Suppressor macrophage treated with lipopolysaccharide for 4 hours (primary cell): ENCODE measurements at regions not wholly inside any gene's neighbourhood (a gene's known extent, or its start where the extent isn't known, plus 50 kb on each side); places are given as distances from the start of the nearest gene placed in this dataset.
"Not testable (repeated sequence)": the region's sequence is repeated elsewhere in the genome, so short reads cannot be mapped to it uniquely, and the experiment has no call there.

Source experiments
- DNase-seq: peaks from one replicate; pipeline ENCODE4 v3.0.0-alpha.2; 2020

DNA sequence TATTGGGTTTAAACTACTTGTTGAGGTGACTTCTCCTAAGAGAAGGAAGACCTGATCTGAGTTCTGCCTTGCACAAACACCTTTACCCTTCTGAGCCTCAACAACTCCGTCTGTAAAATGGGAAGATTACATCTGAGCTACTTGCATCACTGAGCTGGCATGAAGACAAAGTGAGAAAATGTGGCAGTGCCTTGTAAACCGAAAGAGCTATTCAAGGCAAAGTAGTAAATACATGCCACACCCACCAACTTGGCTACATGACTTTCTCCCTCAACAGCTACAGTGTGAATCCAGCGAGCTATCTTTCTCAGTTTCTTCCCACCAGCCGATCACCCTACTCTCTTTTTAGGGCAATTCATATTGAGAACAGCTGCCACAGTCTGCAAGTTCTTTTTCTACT lies 148.3 kb downstream of the FOXB1 start:
- no peak for DNase-seq

DNA sequence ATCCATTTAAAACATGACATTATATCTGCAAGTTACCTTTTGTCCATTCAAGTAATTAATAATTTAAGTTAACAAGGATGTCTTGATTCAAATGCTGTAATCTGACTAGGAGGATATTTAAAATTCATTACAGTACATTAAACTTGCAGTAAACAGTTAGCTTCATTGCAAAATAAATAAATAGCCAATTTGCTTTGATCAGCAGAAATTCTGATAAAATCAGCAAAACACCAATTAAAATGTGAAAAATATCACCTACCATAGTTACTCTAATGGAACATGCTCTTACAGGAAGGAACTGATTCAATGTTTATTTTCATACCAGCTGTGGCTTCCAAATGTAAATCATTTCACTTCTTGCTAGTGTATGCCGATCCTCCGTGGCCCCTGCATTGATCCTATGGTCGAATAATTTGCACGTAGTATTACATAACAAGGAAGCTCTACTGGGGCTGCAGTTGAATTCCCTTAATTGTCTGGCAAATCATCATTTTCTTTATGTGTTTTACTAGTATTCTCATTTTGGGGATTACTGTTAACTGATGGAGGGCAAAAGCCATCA lies 150.7 kb downstream of the FOXB1 start:
- DNase-seq, result no peak

DNA sequence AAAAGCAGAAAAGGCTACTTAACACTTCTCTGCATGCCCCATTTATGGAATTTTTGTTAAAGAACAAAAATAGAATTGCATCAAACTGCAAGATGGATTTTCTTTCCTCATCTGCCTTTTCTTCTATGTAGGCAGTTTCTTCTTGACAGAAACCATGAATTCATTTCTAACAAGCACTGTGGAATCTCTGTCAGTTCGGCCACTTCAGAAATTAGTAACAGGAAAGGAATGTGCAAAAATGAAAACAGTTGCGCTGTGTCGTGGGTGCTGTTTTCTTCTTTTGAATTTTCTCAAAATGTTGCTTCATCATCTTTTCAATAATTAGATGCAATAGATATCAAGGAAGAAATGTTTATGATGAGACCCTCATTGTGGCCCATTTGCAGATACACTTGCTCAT lies 151.6 kb downstream of the FOXB1 start:
- DNase-seq, result no peak

DNA sequence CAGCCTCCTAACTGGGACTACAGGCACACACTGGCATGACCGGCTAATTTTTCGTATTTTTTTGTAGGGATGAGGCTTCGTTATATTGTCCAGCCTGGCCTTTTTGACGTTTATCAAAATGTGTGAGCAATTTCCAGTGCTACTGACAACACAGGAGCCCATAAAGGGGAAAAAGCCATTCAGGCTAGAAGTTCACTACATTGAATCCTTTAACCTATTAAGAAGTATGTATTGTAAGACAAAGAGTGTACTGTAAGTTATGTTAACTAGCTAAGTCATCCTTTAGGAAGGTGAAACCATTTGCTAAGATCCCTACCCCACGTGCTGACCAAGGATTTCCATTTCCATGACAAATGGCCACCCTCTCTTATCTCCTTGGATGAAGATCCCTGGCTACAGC lies 156.8 kb downstream of the FOXB1 start:
- no peak for DNase-seq

DNA sequence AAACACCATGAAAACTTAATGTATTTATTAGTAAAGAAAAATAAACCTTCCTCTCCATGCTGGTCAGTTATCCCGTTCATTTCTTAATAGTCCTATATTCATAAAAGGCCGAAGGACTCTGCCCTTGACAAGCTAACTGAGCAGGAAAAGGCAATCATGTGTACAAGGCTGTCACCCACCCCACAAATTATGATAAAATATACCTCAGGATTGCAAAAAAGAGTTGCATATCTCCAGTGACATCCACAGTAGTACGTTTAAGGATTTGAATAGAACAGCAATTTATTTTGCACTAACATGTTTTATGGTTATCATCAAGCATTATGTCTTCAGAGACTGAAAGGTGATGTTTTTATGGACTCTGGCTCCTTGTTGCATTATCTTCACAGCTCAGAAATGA lies 157.6 kb downstream of the FOXB1 start:
- no peak for DNase-seq

DNA sequence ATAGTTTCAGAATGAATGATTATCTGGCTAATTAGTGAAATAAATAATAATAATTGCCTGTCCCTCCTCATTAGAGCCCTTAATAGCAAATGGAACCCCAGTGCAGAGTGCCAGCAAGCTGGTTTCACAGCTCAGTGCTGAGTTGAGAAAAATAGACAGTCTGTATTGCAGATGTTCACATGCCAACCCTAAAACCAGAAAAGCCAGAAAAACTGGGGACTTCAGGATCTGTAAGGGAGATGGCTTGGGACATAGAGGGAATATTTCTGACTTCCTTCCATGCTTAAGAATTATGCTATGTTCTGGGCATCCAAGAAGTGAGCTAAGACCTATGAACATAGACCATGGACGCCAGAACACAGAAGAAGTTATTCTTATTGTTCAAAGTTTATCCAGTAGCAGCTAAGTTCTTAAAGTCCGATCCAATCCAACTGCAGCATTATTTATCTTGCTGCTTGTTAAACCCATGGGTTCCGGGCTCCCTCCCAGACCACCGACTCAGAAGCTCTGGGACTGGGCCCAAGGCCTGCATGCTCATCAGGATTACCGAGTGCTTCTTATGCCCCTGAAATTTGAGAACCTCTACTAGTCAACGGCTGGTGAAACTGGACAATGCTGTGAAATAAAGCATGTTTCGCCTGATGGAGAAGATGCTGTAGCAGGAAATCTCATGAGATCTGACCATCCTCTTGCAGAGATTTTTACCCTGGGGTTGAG lies 158.3 kb downstream of the FOXB1 start:
- no peak for DNase-seq

DNA sequence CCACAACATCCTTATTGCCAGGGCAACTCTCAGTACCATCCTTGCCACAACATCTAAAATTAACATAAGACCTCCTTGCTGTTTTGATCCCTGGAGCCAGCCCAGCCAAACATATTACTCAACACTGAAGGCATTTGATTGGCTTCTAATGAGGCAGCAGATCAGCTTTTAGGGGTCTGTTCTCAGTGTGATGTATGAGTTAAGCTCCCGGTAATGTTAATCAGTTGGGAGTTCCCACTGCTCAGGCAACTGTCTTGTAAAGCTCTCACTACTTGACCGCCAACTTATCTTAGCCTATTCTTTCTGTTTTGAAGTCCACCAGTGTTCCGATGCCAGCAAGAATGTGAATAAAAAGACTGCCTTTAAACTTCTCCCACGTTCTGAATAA lies 158.9 kb downstream of the FOXB1 start:
- DNase-seq, result no peak

DNA sequence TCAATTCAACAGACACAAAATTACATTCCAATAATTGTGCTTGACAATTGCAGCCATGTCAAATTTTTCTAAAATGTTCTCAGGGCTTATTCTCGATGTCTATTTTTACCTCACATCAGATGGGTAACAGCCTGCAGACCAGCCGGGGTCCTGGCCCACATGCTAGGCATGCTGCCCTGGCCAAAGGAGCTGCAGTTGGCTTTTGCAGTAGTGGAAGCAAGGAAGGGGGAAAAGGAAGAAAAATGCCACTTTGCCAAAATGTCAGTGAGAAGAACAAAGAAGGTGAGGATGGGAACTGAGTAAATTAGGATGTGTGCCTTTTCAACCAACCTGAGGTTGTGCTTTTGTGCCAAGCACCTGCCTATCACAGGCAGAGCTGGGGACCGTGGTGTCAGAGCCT lies 161.0 kb downstream of the FOXB1 start:
- DNase-seq, result no peak

DNA sequence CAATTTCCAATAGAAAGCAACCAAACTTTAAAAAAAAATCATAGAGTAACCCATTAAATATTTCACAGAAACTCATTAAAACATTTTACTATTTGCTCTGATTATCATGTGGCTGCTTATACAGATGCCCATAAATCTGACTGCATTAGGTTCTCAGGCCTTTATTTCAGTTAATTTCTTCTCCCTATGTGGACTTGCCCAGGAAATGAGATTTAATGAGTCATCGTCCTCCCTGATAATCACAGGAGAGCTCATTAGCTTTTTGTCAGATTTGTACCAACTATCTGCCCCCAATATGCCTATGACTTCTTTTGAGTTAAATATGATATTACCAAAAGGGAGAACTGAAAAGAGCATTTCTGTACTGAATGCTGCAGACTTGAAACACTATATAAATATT lies 168.0 kb downstream of the FOXB1 start:
- DNase-seq, result no peak

DNA sequence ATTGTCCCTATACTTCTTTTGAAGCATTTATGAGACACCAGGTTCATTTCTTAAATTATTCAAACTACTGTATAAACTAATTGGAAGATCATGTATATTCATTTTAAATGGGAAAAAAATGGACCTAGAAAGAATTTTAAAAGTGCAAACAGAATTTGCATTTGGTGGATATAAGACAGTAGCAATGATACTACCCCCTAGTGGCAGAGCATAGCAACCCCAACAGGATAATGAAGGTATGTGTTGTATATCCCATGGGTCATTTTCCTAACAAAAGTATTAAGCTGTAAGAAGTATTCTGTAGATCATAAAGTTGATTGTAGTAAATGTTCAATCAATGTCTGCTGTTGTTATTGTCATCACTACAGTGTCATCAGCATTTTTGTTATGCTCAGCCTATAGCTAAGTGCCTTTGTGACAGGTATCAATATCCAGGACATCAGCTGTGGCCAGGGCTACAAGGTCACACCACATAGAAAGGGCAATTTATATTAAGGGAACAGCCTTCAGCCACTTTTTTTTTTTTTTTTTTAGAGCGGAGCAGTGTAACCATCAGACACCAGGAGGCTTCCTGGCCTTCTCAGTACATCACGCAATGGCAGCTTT lies 175.8 kb downstream of the FOXB1 start:
- DNase-seq, result peak; percentile 63

DNA sequence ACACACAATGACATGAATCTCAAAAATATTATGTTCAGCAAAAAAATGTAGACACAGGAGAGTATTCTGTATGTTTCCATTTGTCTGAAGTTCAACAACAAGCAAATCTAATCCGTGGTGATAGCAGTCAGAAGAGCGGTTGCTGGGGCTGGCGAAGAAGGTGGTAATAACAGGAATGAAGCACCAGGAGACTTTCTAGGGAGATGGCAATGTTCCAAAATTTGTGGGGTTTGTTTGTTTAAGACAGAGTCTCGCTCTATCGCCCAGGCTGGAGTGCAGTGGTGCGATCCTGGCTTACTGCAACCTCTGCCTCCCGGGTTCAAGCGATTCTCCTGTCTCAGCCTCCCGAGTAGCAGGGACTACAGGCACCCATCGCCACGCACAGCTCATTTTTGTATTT lies 177.8 kb downstream of the FOXB1 start:
- not testable (repeated sequence) for DNase-seq

DNA sequence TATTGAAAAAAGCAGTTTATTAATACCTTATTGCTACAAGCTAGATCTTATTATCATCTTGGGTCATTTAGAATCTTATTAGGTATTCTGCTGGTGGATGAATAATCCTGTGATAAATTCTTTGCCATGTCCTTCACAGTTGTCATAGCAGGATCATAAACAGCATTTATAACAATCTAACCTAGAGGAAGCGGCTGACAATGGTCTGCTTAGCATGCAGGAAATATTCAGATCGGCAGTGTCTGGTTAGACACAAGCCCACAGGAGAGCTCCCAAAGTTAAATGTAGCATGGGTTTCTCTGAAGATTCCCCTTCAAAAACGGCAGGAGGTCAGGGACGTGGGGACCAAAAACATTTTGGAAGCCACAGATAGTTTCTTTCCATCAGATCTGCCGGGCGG lies 179.3 kb downstream of the FOXB1 start:
- DNase-seq, result no peak

DNA sequence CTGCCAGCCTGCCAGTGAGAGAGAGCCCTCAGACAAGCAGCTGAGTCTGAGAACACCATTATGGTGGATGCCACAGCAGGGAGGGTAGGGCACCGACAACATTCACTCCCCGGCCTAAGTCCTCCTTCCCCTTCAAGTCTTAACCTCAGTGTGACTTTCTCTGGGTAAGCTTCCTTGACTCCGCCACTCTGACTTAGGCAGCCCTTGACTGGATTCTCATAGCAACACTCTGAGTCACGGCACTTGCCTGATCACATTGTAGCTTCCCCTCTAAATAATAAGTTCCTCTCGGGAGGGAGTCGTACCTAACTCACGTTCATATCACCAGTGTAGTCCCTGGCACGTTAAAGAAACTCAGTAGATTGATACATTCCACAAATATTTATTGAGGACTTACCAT lies 180.5 kb downstream of the FOXB1 start:
- DNase-seq, result no peak

DNA sequence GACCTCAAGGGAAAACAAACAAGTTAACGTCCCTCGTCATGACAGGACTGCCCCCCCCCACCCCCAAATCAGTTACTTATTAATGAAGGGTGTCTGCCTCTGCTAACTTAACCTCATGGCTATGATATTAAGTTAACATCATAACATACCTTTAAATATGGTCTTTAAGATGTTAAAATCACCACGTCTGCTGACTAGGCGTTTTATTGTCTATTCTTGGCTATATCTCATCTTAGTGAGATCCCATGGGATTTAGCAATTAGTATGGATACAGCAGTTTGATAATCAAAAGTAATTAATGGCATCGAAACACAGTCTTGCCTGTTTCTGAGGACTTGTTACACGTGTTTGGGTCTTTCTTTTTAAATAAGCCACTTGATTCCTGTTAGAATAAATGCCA lies 186.9 kb downstream of the FOXB1 start:
- DNase-seq, result no peak

DNA sequence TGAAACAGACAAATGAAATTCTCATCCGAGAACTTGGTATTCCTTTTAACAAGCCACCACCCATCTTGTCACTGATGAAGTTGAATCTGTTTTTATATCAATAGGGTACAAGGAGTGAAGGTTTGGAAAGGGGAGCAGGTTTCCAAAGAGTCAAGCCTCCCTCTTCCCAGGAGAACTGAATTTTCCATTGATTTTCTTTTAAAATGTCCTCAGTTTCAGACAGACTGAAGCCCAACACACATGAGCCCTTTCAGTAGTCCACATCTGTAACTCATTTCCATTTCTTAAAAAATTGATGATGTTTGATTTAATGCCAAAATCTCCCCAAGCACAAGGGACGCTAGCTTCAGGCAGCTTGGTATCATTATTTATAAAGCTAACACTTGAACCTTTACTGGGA lies 187.7 kb downstream of the FOXB1 start:
- DNase-seq, result no peak

DNA sequence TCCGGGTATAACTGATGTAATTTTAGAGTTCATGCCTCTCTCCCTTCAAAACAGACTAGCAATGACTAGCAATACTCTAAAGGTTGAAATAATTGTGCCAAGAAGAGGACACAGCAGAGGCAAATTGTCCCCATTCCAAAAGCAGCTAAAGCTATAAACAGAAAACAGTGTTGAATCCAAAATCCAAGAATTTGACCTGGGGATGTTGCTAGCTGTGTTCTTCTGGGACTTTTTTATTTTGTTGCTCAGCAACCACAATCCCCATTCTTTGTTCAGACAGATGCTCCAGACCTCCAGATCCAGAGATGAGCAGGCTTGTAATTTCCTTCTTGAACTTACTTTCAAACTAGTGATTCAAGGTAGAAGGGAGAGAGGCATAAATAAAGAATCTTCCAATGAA lies 191.5 kb downstream of the FOXB1 start:
- DNase-seq, result no peak

DNA sequence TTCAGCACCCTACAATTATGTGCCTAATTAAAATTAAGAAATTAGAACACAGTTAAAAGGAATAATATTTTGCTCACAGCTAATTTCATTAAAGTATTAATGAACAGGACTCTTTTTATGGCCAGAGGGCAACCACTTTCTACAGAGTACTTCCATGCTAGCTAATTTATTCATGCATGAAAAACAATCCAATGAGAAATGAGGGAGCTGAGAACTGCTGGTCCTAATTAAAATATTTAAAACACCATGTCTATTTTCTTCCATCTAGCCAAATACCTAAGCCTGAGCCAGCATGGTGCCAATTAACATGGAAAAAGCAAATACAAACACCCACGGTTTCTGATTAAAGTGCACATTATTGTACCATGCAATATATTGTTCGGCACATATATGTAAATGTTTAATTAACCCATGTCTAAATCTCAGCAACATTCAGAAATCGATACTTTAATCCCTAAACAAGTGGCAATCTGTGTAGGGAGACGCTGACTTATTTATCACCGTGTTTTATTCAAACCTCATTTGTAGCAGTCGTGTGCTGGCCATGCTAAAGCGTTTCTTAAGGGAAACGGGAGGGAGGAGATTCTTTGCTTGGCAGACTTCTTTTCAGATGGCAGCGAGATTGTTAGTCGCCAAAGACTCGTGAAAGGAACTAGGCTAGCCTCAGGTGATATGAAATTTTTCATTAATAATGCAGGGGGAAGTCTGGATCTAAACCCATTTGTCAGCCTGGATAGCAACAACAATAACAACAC lies 193.5 kb downstream of the ANXA2 start:
- no peak for DNase-seq

DNA sequence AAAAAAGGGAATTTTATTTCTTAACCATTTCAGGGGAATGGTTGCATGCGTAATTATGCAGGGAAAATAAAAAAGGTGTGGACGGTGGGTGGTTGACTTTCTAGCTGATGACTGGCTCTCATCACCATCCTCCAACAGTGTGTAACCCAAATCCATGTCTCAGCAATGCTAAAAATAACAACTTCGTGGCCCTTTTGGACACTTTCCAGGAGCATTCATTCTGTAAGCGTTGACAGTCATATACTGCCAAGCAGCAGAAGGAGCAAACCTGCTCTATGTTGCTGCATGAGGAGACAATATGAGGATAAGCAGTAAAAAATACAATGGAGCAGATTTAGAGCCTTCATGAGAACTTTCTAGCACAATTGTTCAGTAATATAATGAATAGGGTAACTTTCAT lies 189.1 kb downstream of the ANXA2 start:
- DNase-seq, result no peak

DNA sequence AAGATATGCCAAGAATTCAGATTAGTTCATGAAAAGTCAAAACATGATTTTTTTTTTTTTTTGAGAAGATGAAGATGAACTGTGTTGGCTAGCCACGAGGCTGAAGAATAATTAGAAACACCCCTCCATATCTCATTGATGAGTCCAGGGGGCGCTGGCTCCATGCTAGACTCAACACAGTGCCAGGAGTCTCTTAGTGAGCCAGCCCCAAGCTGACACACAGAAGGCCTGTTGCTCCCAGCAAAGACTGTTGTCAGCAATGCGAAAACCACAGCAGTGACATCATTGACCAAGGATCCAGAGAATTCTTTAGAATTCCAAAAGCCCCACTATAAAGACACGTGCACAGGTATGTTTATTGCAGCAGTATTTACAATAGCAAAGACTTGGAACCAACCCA lies 185.2 kb downstream of the ANXA2 start:
- DNase-seq, result peak; percentile 9

DNA sequence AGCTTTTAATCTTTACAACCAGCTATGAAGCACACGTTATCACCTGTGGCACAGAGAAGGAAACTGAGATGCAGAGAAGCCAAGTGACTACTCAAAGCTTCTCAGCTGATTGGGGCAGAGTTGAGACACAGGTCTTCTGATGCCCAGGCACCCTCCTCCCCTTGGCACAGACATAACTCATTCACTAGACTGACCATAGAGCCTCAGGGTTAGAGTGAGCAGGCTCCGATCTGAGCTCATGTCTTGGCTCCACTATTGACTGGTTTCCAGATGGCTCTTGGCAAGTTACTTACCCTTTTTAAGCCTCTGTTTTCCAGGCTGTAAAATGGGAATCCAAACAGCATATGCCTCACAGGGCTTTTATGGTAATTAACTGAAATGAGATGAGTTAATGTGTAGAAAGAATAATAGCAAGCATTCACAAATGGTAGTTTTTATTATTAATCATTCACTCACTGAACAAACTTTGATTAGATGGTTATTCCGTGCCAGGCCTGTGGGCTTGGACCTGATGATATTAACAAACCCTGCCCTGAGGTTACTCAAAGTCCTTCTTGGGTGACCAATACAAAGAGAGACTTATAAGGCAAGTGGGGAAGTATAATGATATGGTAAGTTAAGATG lies 184.3 kb downstream of the ANXA2 start:
- no peak for DNase-seq

DNA sequence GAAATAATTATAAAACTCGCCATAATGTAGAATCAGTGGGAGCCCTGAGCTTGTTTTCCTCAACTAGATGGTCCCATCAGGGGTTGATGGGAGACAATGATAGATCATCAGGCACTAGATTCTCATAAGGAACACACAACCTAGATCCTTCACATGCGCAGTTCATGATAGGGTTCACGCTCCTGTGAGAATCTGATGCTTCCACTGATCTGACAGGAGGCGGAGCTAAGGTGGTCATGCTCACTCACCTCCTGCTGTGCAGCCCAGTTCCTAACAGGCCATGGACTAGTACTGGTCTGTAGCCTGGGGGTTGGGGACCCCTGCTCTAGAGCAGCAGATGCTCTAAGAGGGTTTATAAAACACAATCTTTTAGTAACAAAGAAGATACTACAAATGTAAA lies 183.6 kb downstream of the ANXA2 start:
- no peak for DNase-seq

DNA sequence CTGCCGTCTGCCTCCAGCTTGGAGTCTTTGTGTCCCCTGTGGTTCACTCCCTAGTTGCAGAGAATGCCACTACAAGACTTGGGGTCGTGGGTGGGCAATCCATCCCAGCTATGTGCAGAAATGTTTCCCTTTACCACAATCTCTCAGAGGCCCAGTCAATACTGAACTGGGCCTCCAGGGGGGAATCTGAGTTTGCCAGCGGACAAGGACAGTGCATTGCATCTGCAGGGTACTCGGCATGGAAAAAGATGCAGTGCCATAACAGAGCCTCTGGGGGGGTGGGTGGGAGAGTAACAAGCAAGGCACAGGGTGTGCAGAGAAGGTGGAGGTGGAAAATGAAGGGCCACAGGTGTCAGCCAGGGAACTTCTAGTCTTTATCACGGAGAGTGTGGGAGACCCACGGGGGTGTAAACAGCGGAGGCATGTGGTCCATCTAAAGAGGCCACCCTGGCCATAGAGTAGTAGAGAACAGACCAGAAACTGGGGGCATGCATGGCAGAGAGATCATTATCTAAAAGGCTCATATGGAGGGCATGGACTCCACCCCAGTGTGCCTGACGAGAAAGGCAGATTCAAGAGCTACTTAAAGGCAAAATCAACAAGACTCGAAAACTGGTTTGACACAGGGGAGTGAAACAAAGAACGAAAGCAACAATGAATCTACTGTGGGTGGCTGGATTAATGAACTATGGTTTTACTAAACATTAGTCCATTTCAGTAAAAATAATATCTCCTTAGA lies 182.4 kb downstream of the ANXA2 start:
- DNase-seq, result no peak

DNA sequence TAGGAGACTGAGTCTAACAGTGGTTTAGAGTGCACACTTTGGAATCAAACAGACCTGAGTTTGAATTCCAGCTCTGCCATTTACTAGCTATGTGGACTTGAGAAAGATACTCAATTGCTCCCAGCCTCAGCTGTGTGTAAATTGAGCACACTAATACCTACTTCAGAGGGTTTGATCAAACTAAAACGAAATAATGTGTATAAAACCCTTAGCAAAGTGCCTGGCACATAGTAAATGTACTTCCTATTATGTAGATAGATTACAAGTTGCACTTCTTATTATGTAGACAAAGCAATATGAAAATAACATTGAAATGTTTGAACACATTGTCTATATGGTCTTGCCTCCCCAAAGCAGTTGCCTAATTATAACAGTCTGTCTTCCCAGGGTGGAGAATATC lies 180.6 kb downstream of the ANXA2 start:
- no peak for DNase-seq
